HuH-7.5 (cell line): ENCODE measurements at regions not wholly inside any gene's neighbourhood (a gene's known extent, or its start where the extent isn't known, plus 50 kb on each side); places are given as distances from the start of the nearest gene placed in this dataset.
"Not testable (repeated sequence)": the region's sequence is repeated elsewhere in the genome, so short reads cannot be mapped to it uniquely, and the experiment has no call there.

Experiments
- DNase-seq: peaks from one replicate; pipeline ENCODE4 v3.0.0; 2011; ENCODE audit warnings: low spot score

- not testable (repeated sequence) for DNase-seq
Observed at GRCh38 chr16:29234536-29235275, 171.8 kb downstream of the NPIPB11 start.

- DNase-seq, result not testable (repeated sequence)
Observed at GRCh38 chr16:29233705-29234404, 172.7 kb downstream of the NPIPB11 start.

- no peak for DNase-seq
Observed at GRCh38 chr16:29232811-29233704, 173.5 kb downstream of the NPIPB11 start.

DNA sequence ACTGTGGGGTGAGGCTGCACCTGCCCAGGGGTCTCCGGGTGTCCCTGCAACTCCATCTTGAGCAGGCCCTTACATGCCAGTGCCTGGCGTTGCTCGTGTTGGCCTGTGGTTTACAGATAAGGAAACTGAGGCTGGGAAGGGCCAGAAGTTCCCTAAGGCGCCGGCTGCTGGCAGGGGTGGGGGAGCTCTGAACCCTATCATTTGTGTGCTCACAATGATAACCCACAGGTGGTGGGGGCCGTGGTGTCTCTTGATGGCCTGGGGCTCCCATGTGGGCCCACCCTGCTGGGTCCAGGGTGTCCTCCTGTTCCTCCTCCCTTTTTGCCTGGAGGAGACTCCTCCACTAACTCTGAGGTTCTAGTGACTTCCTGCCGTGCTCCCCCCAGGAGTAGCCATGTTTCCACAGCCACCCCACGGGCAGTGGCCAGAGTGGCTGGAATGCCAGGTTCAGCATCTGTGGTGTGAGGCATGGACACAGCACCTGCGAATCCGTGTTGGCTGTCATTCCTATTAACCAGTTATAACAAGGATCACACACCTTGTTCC lies 174.3 kb downstream of the NPIPB11 start:
- not testable (repeated sequence) for DNase-seq

GRCh38 chr16:29231244-29231643 lies 175.3 kb downstream of the NPIPB11 start:
- DNase-seq, result no peak

GRCh38 chr16:29230671-29231096 lies 175.8 kb downstream of the NPIPB11 start:
- DNase-seq, result no peak

DNA sequence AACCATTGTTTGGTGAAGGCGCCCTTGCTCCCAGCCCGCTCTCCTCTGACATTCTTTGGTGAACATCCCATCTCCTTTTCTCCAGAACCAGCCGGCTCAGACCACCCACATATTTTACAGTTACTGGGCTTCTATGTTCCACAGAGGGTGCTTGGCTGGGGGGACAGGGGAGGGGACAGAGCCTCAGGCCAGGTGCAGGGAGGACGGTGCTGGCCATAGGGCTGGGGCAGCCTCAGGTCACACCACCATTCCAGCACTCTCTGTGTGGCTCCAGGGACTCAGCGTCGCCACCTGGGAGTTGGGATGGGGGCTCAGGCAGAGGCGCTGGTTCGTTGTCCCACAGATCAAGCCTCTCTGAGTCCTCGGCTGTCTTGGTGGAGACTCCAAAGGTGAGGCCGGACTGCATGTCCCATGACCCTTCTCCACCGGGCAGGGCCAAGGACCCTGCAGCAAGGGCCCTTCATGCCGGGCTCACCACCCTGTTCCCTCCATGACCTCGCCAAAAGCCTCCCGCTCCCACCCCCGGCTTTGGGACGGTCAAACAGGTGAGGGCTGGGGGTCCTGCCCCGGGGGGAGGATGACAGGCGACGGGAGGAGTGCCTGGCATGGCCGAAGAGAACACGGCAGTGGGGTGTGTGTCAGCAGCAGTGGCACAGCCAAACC lies 176.4 kb downstream of the NPIPB11 start:
- DNase-seq, result not testable (repeated sequence)

- not testable (repeated sequence) for DNase-seq
Observed at GRCh38 chr16:29229616-29230005, 176.9 kb downstream of the NPIPB11 start.

GRCh38 chr16:29228664-29229611 lies 177.6 kb downstream of the NPIPB11 start:
- DNase-seq, result not testable (repeated sequence)

- not testable (repeated sequence) for DNase-seq
Observed at GRCh38 chr16:29227751-29228663, 178.5 kb downstream of the NPIPB11 start.

- no peak for DNase-seq
Observed at GRCh38 chr16:29226782-29227181, 179.7 kb downstream of the NPIPB11 start.

DNA sequence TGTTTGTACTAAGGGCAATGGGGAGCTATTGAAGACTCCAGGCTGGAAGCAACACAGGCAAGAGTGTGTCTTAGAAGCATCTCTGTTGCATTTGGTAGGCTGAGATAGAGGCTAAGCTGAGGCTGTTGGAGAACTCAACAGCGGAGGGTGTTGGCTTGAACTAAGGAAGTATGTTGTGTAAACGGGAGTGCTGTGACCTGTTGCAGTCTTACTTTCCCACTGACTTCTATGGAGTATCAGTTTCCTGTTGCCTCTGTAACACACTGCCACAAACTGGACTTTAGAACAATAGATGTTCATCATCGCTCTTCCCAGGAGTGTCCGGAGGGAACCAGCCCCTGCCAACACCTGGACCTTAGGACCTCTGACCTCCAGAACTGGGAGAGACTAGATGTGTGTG lies 181.8 kb downstream of the NPIPB11 start:
- DNase-seq, result not testable (repeated sequence)

GRCh38 chr16:29222615-29223014 lies 183.9 kb downstream of the NPIPB11 start:
- DNase-seq, result not testable (repeated sequence)

DNA sequence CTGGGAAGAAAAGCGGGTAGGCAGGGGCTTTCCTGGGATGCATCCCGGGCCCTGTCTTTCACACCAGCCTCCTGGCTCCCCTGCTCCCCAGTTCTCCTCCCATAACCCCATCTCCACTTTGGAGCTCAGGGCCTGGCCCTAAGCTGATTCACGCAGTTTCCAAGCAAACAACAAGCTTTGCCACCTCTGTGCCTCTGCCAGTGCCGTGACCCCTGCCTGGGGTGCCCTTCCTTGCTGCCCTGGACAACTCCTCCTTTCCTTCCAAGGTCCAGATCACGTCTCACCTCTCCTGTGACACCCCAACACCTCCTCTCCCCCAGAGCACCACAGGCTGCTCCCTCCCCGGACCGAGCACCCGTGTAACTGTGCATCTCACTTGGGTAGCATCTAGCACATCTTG lies 184.5 kb downstream of the NPIPB11 start:
- DNase-seq, result not testable (repeated sequence)

GRCh38 chr16:29221281-29221955 lies 185.1 kb downstream of the NPIPB11 start:
- not testable (repeated sequence) for DNase-seq

GRCh38 chr16:29220647-29221191 lies 185.8 kb downstream of the NPIPB11 start:
- not testable (repeated sequence) for DNase-seq

DNA sequence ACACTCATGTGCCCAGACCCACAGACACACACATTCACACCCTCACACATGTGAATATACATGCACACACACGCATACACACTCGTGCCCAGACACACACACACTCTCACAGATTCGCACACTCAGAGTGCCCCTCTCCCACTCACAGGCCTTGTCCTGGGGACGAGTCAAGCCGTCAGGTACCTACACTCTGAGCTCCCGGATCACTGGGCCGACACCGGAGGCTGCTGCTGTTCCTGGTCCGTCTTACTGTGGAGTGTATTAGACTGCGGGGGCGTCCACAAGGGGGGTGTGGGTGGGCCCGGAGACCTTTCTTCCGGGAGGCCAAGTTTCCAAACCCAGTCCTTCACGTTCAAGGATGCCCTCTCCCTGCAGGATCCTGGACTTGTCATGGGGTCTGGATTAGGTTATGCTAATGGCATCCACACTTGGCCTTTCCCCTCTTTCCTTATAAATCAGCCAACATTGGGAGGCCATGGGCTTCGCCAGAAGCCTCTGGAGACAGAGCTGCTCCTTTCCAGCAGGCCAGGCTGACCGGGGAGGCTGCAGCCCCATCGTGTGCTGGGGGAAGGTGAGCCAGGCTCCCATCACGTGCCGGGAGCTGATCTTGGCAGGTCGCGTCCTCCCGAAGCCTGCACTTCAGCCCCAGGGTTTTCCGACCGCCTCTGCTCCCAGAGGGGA lies 186.4 kb downstream of the NPIPB11 start:
- not testable (repeated sequence) for DNase-seq

- not testable (repeated sequence) for DNase-seq
Observed at GRCh38 chr16:29219562-29219961, 186.9 kb downstream of the NPIPB11 start.
